ENCODE measurements at regions not wholly inside any gene's neighbourhood (a gene's known extent, or its start where the extent isn't known, plus 50 kb on each side); places are given as distances from the start of the nearest gene placed in this dataset.
A peak's percentile ranks its signal among the peaks of the same experiment; 100 is the strongest.

DNA sequence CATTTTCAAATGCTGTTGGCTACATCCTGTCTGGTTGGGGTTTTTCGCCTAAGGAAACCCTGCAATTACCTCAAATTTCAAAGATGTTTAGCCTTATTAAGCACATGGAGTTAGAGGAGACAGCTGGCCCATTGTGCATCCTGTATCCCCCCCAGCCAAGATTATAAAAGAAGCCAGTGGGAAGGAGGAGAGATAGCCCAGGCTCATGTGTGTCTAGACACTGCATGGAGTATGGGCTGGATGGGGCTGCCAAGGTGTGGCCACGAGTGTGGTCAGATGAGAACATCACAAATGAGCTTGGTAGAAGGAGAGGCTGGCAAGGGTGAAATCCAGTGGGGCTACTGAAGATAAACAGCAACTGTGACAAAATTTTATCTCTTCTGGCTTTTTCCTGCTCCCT lies 270.0 kb upstream of the TBC1D5 start:
- Histone ChIP-seq H3K36me3 (ENCODE audit: insufficient read depth, low read length) (no peaks in the 10 kb centered on the region), H3K9me2 (ENCODE audit: insufficient read depth, low read length) (no peaks in the 10 kb centered on the region), H3K79me2 (ENCODE audit: insufficient read depth, low read depth, low read length) (no peaks in the 10 kb centered on the region), H3K27ac (ENCODE audit: low read depth, low read length, poor library complexity, severe bottlenecking) (no peak overlapping the region), H4K20me1 (ENCODE audit: insufficient read depth, low read length) (no peaks in the 10 kb centered on the region), H3K4me2 (ENCODE audit: low read length) (no peak overlapping the region), H3K4me3 (ENCODE audit: low read depth, low read length, poor library complexity, severe bottlenecking) (no peak overlapping the region), H2AFZ (ENCODE audit: low read length) (no peak overlapping the region), H3K9me3 (ENCODE audit: low read length) (no peaks in the 10 kb centered on the region), H3K4me1 (ENCODE audit: insufficient read depth, low read length, poor library complexity, severe bottlenecking) (no peaks in the 10 kb centered on the region)
- TF ChIP-seq, protein P1, sequence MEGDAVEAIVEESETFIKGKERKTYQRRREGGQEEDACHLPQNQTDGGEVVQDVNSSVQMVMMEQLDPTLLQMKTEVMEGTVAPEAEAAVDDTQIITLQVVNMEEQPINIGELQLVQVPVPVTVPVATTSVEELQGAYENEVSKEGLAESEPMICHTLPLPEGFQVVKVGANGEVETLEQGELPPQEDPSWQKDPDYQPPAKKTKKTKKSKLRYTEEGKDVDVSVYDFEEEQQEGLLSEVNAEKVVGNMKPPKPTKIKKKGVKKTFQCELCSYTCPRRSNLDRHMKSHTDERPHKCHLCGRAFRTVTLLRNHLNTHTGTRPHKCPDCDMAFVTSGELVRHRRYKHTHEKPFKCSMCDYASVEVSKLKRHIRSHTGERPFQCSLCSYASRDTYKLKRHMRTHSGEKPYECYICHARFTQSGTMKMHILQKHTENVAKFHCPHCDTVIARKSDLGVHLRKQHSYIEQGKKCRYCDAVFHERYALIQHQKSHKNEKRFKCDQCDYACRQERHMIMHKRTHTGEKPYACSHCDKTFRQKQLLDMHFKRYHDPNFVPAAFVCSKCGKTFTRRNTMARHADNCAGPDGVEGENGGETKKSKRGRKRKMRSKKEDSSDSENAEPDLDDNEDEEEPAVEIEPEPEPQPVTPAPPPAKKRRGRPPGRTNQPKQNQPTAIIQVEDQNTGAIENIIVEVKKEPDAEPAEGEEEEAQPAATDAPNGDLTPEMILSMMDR (conservative IDR thresholded peaks at IDR 0.05; ENCODE audit: low read length): no peak
- TF ChIP-seq EZH2phosphoT487 (IDR thresholded peaks at IDR 0.05; ENCODE audit: borderline replicate concordance, low read depth, low read length): no peak
- BruUV-seq (replicated peaks): no TSS peak
- ChIA-PET POLR2A (no interaction called here), CTCF (ENCODE audit: unreplicated experiment) (no interaction called here)
- DNase-seq (ENCODE audit: low spot score): no peak
- intact Hi-C loops (cut with micrococcal nuclease; ENCODE audit: unreplicated experiment): no loop called here

DNA sequence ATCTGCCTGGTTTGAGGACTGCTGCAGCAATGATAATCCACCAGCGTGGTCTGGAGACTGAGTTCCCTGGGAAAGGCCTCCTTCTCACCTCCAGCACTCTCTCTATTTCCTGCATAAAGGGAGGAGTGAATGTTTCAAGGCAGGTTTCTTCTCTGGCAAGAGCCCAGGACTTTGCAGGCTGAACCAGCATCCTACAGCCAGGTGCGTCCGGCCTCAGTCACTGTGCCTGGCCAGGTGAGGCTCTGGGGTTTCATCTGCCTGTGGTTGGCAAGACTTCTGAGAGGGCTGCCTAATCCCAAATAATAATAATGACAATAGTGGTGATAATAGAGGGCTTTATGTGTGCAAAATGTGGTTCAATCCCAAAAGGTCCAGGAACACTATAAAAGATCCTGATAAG lies 269.0 kb upstream of the TBC1D5 start:
- CTCF ChIA-PET (ENCODE audit: unreplicated experiment): no interaction called here
- no peaks in the 10 kb centered on the region for H3K79me2 ChIP-seq (ENCODE audit: insufficient read depth, low read depth, low read length)
- no peaks in the 10 kb centered on the region for H3K9me2 ChIP-seq (ENCODE audit: insufficient read depth, low read length)
- POLR2A ChIA-PET: interaction anchor here (1.4 kb wide), 1 partner anchor 18 kb away, joined by 6 read pairs; no protein-coding TSS in a partner anchor
- H4K20me1 ChIP-seq (ENCODE audit: insufficient read depth, low read length): no peaks in the 10 kb centered on the region
- no peak for DNase-seq (ENCODE audit: low spot score)
- H3K4me1 ChIP-seq (ENCODE audit: insufficient read depth, low read length, poor library complexity, severe bottlenecking): no peaks in the 10 kb centered on the region
- TF ChIP-seq, protein P1 (conservative IDR thresholded peaks at IDR 0.05; ENCODE audit: low read length): no peak
- no peak for TF ChIP-seq EZH2phosphoT487 (IDR thresholded peaks at IDR 0.05; ENCODE audit: borderline replicate concordance, low read depth, low read length)
- H3K9me3 ChIP-seq (ENCODE audit: low read length): no peaks in the 10 kb centered on the region
- no TSS peak for BruUV-seq (replicated peaks)
- H3K4me3 ChIP-seq (ENCODE audit: low read depth, low read length, poor library complexity, severe bottlenecking): no peak overlapping the region
- intact Hi-C loops (cut with micrococcal nuclease; ENCODE audit: unreplicated experiment): no loop called here
- H2AFZ ChIP-seq (ENCODE audit: low read length): no peak overlapping the region
- no peak overlapping the region for H3K27ac ChIP-seq (ENCODE audit: low read depth, low read length, poor library complexity, severe bottlenecking)
- H3K4me2 ChIP-seq (ENCODE audit: low read length): no peak overlapping the region
- no peaks in the 10 kb centered on the region for H3K36me3 ChIP-seq (ENCODE audit: insufficient read depth, low read length)

DNA sequence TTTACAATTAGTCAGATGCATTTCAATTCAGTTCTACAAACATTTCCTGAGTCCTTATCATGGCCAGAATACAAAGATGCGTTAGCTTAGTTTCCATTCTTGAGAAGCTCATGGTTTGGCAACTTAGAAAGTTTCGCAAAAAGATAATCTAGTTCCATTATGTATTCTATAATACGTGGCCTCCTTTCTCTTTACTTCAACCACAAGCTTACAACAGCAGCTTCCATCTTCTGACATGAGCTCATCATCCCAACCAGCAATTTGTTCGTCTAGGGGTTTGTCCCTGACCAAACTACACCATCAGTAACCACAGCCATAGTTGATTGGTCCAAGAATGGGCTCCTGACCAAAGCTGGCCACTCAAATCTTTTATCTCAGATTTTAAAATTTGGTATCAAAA lies 267.6 kb upstream of the TBC1D5 start:
- no peaks in the 10 kb centered on the region for H3K79me2 ChIP-seq (ENCODE audit: insufficient read depth, low read depth, low read length)
- POLR2A ChIA-PET: interaction anchor here (1.4 to 2.5 kb wide), 2 partner anchors 17 to 117 kb away, joined by 6 to 8 read pairs; no protein-coding TSS in a partner anchor
- no peak for TF ChIP-seq EZH2phosphoT487 (IDR thresholded peaks at IDR 0.05; ENCODE audit: borderline replicate concordance, low read depth, low read length)
- TF ChIP-seq, protein P1 (conservative IDR thresholded peaks at IDR 0.05; ENCODE audit: low read length): no peak
- no peaks in the 10 kb centered on the region for H3K4me1 ChIP-seq (ENCODE audit: insufficient read depth, low read length, poor library complexity, severe bottlenecking)
- peak overlapping the region; percentile 27; the same call in 1 of the 2 replicates for H2AFZ ChIP-seq (ENCODE audit: low read length)
- H3K36me3 ChIP-seq (ENCODE audit: insufficient read depth, low read length): no peaks in the 10 kb centered on the region
- DNase-seq (ENCODE audit: low spot score): no peak
- H3K9me3 ChIP-seq (ENCODE audit: low read length): no peaks in the 10 kb centered on the region
- H3K9me2 ChIP-seq (ENCODE audit: insufficient read depth, low read length): no peaks in the 10 kb centered on the region
- no TSS peak for BruUV-seq (replicated peaks)
- CTCF ChIA-PET (ENCODE audit: unreplicated experiment): no interaction called here
- no peak overlapping the region for H3K27ac ChIP-seq (ENCODE audit: low read depth, low read length, poor library complexity, severe bottlenecking)
- no peaks in the 10 kb centered on the region for H4K20me1 ChIP-seq (ENCODE audit: insufficient read depth, low read length)
- no peak overlapping the region for H3K4me2 ChIP-seq (ENCODE audit: low read length)
- no peak overlapping the region for H3K4me3 ChIP-seq (ENCODE audit: low read depth, low read length, poor library complexity, severe bottlenecking)
- intact Hi-C loops (cut with micrococcal nuclease; ENCODE audit: unreplicated experiment): no loop called here
